Body of pancreas (tissue), 4 donors: ENCODE measurements at regions not wholly inside any gene's neighbourhood (a gene's known extent, or its start where the extent isn't known, plus 50 kb on each side); places are given as distances from the start of the nearest gene placed in this dataset.

Experiments
- ATAC-seq: fragments of 150-250 bp; one replicate; pipeline ENCODE4 v1.9.1; 2016
- DNase-seq, 4 donors: peaks; one replicate each; pipeline ENCODE4 v3.0.0-alpha.2; 2019
- H3K27ac ChIP-seq, 4 donors: fragments of 200-600 bp; sonication (generic); 1 replicate in 3 of 4; 2 replicates in 1 of 4; pipeline versions ENCODE4 v1.5.1 to v1.6.1; 2016 to 2019; ENCODE audit warnings: mild to moderate bottlenecking in 1 of 4, mixed read lengths in 1 of 4, moderate library complexity in 1 of 4
- H3K27me3 ChIP-seq, 2 donors: fragments of 200-600 bp; sonication (generic); one replicate each; pipeline ENCODE4 v1.6.0; 2016; ENCODE audit warnings: mild to moderate bottlenecking in 1 of 2
- H3K36me3 ChIP-seq, 2 donors: fragments of 200-600 bp; sonication (generic); replicated peaks in 1 of 2; 2 replicates each; pipeline ENCODE4 v1.5.1; 2016; ENCODE audit warnings: low read depth in 2 of 2; ENCODE audit not compliant: insufficient read depth in 1 of 2
- H3K4me1 ChIP-seq: fragments of 200-600 bp; sonication (generic); one replicate; pipeline ENCODE4 v1.6.0; 2016
- H3K4me3 ChIP-seq, 2 donors: fragments of 200-600 bp; sonication (generic); 1 replicate in 1 of 2; 2 replicates in 1 of 2; pipeline ENCODE4 v1.5.1; 2016 to 2019
- H3K9me3 ChIP-seq, 3 donors: fragments of 200-600 bp; sonication (generic); 1 replicate in 2 of 3; 2 replicates in 1 of 3; pipeline ENCODE4 v1.5.1; 2016
- CTCF ChIP-seq, 7 experiments: fragments of 450-650 bp in 4 of 7; fragments of 200-600 bp in 3 of 7; sonication (generic) in 3 of 7; IDR thresholded peaks; one replicate each; pipeline ENCODE4 v1.5.1; 2016 to 2019; ENCODE audit warnings: antibody characterized with exemption in 7 of 7
- POLR2A ChIP-seq, 3 donors: fragments of 450-650 bp; IDR thresholded peaks; one replicate each; pipeline ENCODE4 v1.6.1; 2016; ENCODE audit warnings: antibody characterized with exemption in 3 of 3, mild to moderate bottlenecking in 2 of 3
- WGBS, 2 donors: methylation state at CpG; one replicate each; pipeline ENCODE4 v1.1.5; 2017; 5-methylcytosine and 5-hydroxymethylcytosine counted together
- intact Hi-C: fragments of 100-400 bp; cut with DNase I; formaldehyde crosslinking; loops from one replicate; pipeline ENCODE4 v1.15.1; 2023

GRCh38 chr6:141700819-141701218 is 431.9 kb upstream of the GJE1 start:
- intact Hi-C loops = no loop called here
- H3K9me3 ChIP-seq = no peaks in the 10 kb centered on the region
- no peaks in the 10 kb centered on the region for H3K27me3 ChIP-seq
- no peak for TF ChIP-seq POLR2A (IDR thresholded peaks at IDR 0.05)
- no peak for TF ChIP-seq CTCF (IDR thresholded peaks at IDR 0.05)
- ATAC-seq (no peak), DNase-seq (no peak)
- 30 to 32% methylated on average over 2 of the region's 2 CpGs for WGBS, 2 donors
- H3K36me3 ChIP-seq = no peaks in the 10 kb centered on the region
- no peak overlapping the region for H3K4me3 ChIP-seq
- H3K27ac ChIP-seq = no peak overlapping the region
- H3K4me1 ChIP-seq = no peaks in the 10 kb centered on the region

DNA sequence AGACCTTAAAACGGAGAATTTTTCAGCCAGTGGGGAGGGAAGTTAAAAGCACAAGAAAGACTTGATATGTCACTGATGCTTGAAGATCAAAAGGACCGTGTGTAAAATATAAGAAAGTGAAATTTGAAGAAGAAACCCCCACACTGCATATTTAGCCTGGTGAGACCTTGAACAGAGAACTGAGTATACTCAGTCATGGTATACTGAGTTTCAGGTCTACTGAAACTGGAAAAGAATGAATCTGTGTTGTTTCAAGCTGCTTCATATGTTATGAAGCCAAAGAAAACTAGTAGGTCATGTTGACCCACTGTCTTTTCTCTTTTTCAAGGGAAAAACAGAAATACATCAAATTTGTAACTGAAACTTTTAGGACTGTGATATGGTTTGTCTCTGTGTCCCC is 443.8 kb upstream of the GJE1 start:
- ATAC-seq (no peak), DNase-seq (no peak)
- TF ChIP-seq CTCF (IDR thresholded peaks at IDR 0.05) = no peak
- TF ChIP-seq POLR2A (IDR thresholded peaks at IDR 0.05) = no peak
- H3K36me3 ChIP-seq = no peaks in the 10 kb centered on the region
- H3K9me3 ChIP-seq = no peaks in the 10 kb centered on the region
- WGBS, 2 donors = 46% methylated on average over 2 of the region's 2 CpGs
- no peaks in the 10 kb centered on the region for H3K27me3 ChIP-seq
- no peaks in the 10 kb centered on the region for H3K4me1 ChIP-seq
- no peak overlapping the region for H3K27ac ChIP-seq
- no peak overlapping the region for H3K4me3 ChIP-seq
- intact Hi-C loops = no loop called here

- no peak overlapping the region for H3K27ac ChIP-seq
- intact Hi-C loops = no loop called here
- no peak for ATAC-seq
- 33 to 34% methylated on average over 1 of the region's 1 CpG for WGBS, 2 donors
- H3K27me3 ChIP-seq = no peaks in the 10 kb centered on the region
- TF ChIP-seq CTCF (IDR thresholded peaks at IDR 0.05) = no peak
- TF ChIP-seq POLR2A (IDR thresholded peaks at IDR 0.05) = no peak
- no peak overlapping the region for H3K4me3 ChIP-seq
- H3K4me1 ChIP-seq = no peaks in the 10 kb centered on the region
- no peak for DNase-seq
- no peaks in the 10 kb centered on the region for H3K9me3 ChIP-seq
- no peaks in the 10 kb centered on the region for H3K36me3 ChIP-seq
Observed at GRCh38 chr6:141685416-141685815, 447.3 kb upstream of the GJE1 start.

DNA sequence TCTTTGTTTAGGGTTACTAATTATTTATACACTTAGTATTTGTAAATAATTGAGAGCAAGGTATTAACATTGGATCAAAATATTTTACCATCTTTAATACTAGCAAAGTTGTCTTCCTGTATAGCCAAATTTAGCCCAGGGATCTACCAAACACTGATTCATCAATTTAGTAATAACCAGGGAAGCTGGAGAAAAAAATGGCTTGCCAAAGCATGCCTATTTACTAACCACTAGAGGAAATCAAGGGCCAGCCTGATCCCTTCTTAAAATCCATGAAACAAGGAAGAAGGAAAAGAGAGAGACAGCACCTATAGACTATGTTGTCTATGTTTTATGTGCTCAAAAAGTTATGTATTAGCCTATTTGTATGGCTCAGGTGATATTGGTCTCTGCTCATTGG is 450.3 kb upstream of the GJE1 start:
- no peaks in the 10 kb centered on the region for H3K27me3 ChIP-seq
- H3K4me3 ChIP-seq = no peak overlapping the region
- no peaks in the 10 kb centered on the region for H3K4me1 ChIP-seq
- ATAC-seq (no peak), DNase-seq (no peak)
- H3K27ac ChIP-seq = no peak overlapping the region
- H3K9me3 ChIP-seq = no peaks in the 10 kb centered on the region
- no peaks in the 10 kb centered on the region for H3K36me3 ChIP-seq
- no peak for TF ChIP-seq CTCF (IDR thresholded peaks at IDR 0.05)
- TF ChIP-seq POLR2A (IDR thresholded peaks at IDR 0.05) = no peak
- intact Hi-C loops = no loop called here

DNA sequence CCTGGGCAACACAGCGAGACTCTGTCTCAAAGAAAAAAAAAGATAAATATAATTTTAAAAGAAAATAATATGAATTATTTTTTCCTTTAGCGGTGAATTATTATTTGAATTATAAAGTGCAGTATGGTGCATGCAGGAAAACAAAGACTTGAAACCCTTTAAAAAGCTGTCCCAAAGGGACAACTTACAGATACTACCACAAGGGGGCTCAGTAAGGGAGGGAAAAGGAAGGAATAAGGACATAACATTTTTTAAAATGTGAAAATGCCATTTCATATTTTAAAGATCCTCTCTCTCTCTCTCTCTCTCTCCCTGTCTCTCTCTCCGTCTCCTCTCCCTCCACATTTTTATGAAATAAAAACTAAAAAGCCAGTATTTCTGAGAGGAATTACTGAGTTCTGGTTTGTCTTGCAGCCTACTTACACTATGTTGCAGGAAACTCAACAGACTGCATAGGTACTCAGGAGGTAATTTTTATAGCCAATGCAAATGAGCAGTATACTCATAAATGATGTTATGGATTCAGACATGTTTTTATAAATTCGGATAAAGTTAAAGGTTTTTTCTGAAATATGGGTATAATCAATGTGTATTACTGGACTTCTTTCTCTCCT is 455.0 kb upstream of the GJE1 start:
- H3K27ac ChIP-seq = no peak overlapping the region
- 25 to 32% methylated on average over 4 of the region's 4 CpGs for WGBS, 2 donors
- TF ChIP-seq CTCF (IDR thresholded peaks at IDR 0.05) (peak; percentile 8 to 31 (median 29)), POLR2A (IDR thresholded peaks at IDR 0.05) (no peak)
- no peaks in the 10 kb centered on the region for H3K9me3 ChIP-seq
- DNase-seq (no peak), ATAC-seq (peak; percentile 33)
- no peaks in the 10 kb centered on the region for H3K36me3 ChIP-seq
- no peaks in the 10 kb centered on the region for H3K4me1 ChIP-seq
- no peak overlapping the region for H3K4me3 ChIP-seq
- no peaks in the 10 kb centered on the region for H3K27me3 ChIP-seq
- intact Hi-C loops = no loop called here
